ENCODE measurements at regions not wholly inside any gene's neighbourhood (a gene's known extent, or its start where the extent isn't known, plus 50 kb on each side); places are given as distances from the start of the nearest gene placed in this dataset.
"Not testable (repeated sequence)": the region's sequence is repeated elsewhere in the genome, so short reads cannot be mapped to it uniquely, and the experiment has no call there.

DNA sequence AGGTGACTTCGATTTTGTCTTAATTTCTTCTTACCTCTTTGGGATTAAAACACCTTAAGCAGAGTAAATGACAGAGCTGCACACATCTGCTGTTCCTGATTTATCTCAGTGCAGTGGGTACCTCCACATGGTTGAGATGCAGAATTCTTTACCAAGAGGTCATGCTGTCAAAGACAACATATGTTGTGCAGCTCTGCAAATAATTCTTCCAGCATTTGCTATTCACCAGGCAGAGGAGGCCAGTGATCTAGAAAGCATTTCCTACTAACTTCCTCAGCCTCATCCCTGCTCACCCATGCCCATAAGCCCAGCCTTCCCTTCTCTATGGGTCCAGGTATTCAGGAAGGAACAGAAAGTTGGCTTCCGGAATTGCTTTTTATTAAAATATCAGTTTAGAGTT lies 109.3 kb downstream of the THBS2 start:
- no peak for DNase-seq (ENCODE audit: low read depth)

GRCh38 chr6:169142538-169142844 lies 111.2 kb downstream of the THBS2 start:
- DNase-seq (ENCODE audit: low read depth): no peak

DNA sequence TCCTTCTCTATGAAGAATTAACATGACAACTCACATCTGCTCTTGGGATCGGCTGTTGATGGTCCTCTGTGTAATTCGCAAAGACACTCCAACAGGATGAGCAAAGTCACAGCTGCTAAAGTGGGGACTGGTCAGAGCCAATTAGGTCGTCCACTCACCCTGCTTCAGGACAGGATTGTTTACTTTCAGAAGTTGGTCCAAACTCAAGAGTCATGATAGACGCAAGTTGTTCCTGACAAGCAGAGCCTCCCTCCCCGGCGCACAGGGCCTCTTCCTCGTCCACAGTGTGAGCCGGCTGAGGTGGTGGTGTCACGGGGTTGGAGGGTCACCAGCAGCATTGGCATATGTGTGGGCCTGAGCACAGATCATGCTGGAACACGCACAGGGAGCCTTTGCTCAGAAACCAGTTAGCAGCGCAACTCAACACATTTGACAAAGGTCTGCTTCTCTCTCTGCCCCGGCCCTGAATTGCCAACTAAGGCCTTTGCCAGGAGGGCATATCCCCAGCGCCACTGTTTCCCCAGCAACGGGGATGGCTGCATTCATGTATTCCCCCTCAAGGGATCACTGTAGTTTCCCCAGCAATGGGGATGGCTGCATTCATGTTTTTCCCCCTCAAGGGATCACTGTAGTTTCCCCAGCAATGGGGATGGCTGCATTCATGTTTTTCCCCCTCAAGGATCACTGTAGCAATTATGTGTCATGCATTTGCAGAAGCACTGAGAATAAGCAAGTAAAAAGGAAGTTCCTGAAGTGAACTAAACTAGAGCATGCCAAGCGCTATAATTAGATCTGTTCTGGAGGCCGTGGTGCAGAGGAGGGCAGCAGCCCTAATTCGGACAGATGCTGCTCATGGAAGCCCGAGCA lies 111.7 kb downstream of the THBS2 start:
- DNase-seq (ENCODE audit: low read depth): no peak

- DNase-seq (ENCODE audit: low read depth): no peak
Measured at GRCh38 chr6:169140986-169141495, 112.6 kb downstream of the THBS2 start.

DNA sequence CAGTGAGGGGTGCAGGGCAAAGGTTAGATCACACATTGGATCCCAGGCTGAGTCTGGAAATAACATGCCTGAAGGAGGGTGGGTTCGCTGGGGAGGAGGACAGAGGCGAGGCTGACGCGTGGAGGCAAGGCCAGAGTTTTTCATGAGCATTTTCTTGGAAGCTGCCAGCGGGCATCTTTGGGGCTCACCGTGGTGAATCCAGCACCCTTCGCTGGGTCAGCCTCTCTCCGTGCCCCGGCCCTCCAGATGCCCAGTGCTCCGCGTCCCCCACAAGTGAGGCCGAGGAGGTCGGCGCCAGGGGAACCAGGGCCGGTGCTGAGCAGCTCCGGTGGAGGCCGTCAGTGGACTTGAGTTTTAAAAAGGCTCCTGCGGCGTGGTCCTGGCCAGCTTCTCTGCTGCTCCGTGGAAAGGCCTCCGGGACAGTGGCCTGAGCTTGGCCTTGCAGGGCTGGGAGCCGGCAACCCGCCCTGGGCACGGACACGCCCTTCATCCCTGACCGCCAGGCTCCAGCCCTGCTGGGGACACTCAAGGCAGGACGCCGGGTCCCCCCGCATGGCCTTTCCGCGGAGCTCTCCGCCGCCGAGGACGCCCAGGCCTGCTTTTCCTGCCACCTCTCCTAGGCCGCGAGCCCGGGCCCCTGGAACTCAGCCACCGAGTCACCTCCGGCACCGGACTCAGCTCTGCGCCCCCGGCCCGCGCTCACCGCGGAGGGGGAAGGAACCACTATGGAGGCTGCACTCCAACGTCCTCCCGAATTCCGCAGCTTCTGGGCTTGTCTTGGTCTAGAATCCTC lies 114.3 kb downstream of the THBS2 start:
- no peak for DNase-seq (ENCODE audit: low read depth)

DNA sequence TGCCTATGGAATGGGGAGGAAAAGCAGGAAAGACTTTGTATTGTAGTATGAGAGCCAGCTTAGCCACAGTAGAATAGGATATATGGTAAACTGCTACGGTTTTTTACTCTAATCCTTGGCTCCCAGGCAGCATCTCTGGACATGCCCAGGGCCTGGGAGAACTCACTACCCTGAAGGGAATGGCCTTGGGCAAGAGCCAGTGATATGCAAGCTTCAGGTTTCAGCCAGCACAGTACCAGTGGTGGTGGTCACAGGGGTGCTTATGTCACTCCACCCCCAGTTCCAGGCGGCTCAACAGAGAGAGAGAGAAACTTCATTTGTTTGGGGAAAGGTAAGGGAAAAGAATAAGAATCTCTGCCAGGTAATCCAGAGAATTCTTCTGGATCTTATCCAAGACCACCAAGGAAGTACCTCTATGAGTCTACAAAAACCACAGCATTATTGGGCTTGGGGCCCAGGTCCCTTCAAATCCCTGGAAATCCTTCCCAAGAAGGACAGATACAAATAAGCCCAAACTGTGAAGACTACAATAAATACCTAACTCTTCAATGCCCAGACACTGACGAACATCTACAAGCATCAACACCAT lies 121.2 kb downstream of the THBS2 start:
- DNase-seq (ENCODE audit: low read depth): no peak

GRCh38 chr6:169131390-169131789 lies 122.3 kb downstream of the THBS2 start:
- DNase-seq (ENCODE audit: low read depth): no peak

- DNase-seq (ENCODE audit: low read depth): no peak
Measured at GRCh38 chr6:169130113-169130512, 123.5 kb downstream of the THBS2 start.

DNA sequence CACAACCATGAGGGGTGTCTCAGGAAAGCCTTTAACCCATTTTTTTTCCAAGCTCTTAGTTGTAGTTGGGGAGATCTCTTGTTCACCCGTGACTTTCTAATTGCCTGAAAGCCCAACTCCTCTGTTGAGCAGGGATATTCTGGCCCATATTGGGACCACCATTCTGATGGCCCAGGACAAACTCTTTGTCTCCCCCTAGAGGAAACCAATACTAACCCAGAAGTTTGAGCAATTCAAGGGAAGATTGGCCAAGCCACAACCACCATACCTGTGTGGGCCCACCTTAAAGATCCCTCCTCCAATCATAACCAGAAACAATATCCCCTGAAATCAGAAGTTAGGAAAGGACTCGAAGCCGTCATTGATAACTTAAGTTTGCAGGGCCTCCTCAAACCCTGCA lies 132.6 kb downstream of the THBS2 start:
- DNase-seq (ENCODE audit: low read depth): no peak

GRCh38 chr6:169119669-169120068 lies 134.0 kb downstream of the THBS2 start:
- DNase-seq (ENCODE audit: low read depth): no peak

GRCh38 chr6:169118346-169118830 lies 135.3 kb downstream of the THBS2 start:
- no peak for DNase-seq (ENCODE audit: low read depth)

DNA sequence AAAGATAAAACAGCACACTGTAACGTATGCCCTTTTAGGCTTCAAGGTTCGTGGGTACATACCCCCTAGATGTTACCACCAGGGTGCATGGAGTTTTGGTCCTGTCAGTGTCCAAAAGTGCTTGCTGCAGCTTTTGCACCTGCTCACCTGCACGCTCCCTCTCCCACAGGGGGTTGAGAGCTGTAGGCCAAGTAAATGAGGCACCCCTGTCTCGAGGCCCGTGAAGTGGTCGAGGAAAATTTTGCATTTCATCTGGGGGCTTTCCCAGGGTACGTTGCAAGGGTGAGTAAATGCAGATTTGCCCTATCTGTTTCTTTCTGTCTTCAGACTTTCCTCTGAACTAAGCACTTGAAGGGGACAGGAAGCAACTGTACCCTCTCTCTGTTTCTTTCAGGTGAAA lies 136.0 kb downstream of the THBS2 start:
- DNase-seq (ENCODE audit: low read depth): no peak

DNA sequence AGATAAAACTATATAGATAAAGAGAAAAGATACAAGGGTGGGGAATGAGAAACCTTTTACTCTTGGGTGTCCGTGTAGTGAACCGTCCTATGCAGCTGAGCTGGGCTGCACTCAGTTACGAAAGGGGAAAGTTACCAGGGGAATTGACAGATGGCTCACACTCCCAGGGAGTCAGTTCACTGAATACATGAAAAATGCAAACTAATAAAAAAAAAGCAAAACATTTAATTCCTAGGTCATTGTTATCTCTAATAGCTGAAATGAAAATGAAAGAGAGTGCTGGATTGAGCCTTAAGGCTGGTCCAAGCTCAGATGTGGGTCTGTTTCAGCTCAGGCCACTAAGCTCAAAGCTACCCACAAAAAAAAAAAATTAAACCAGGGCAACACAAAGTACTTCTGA lies 138.0 kb downstream of the THBS2 start:
- no peak for DNase-seq (ENCODE audit: low read depth)

- DNase-seq (ENCODE audit: low read depth): not testable (repeated sequence)
Measured at GRCh38 chr6:169114632-169115031, 139.0 kb downstream of the THBS2 start.

DNA sequence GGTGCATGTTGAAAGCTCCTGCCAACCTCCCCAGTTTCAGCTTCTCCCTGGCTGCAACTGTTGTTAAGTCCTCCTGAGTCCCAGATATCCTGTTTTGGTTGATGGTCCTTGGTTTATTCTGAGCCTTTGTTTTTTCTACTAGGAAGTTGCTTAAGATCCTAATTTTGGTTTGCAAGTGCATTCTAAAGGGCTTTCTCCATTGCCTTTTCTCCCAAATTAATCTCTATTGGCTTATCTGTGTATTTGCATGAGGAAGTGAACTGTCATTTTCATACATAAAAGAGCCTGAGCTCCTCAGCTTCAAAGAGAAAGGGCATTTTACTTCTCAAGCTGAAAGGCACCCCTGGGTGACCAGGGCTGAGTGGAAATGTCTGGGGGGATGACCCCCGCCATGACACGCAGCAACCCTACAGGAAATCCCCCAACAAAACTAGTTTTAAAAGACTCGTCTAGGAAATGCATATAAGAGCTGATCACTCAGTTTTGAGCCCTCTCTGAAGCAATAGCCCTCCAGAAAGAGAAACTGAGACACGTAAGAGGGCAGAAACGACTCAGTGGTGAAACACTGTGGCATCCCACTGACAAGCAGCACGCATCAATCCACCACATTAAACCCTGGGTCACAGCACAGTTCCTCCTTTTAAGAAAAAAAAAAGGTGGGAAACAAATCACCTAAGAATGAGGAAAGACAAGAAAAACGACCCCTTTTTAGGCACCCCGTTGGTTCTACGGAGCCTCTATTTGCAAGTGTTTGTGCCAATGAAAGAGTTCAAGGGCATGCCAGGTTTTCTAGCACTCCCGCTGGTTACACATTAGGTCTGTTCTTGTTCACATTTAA lies 140.9 kb downstream of the THBS2 start:
- DNase-seq (ENCODE audit: low read depth): no peak

DNA sequence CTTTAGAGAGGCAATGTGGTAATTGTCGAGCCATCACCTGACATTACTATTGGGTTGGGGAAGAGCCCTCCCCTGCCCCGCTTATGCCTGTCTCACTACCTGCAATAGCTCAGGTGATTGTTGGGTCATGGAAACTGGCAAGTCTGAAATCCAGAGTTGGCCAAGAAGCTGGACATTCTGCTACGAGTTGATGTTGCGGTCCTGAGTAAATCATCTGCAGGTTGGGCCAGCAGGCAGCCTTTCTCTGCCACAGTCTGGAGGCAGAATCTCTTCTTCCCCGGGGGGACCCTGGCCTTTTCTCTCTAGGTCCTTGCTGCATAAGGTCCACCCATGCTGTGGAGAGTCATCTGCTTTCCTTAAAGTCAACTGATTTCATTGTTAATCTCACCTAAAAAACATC lies 142.4 kb downstream of the THBS2 start:
- DNase-seq (ENCODE audit: low read depth): no peak

GRCh38 chr6:169109411-169110220 lies 144.0 kb downstream of the THBS2 start:
- DNase-seq (ENCODE audit: low read depth): no peak

GRCh38 chr6:169108753-169109152 lies 144.9 kb downstream of the THBS2 start:
- DNase-seq (ENCODE audit: low read depth): no peak

GRCh38 chr6:169106176-169106575 lies 147.5 kb downstream of the THBS2 start:
- DNase-seq (ENCODE audit: low read depth): no peak

DNA sequence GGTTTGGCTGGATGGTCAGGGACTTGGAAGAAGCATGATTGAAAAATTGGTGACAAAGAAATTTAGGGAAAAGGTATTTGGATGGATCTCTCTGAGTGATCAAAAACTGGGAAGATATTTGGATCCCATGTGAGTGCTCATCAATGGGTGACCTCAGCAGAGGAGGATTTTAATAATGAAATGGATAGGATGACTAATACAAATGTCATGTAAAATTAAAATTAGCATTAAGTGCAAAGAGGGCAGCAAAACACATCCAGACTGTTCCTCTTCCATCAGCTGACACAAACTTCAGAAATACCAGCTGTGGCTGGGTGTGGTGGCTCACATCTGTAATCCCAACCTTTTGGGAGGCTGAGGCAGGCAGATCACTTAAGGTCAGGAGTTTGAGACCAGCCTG lies 151.7 kb downstream of the THBS2 start:
- no peak for DNase-seq (ENCODE audit: low read depth)

Data from stimulated activated CD8-positive, alpha-beta memory T cell treated with anti-CD3 and anti-CD28 coated beads, Interleukin-15, amount 100 ng/mL, for 24 hours (primary cell).